ENCODE measurements at regions not wholly inside any gene's neighbourhood (a gene's known extent, or its start where the extent isn't known, plus 50 kb on each side); places are given as distances from the start of the nearest gene placed in this dataset.
A peak's percentile ranks its signal among the peaks of the same experiment; 100 is the strongest.
"Not testable (repeated sequence)": the region's sequence is repeated elsewhere in the genome, so short reads cannot be mapped to it uniquely, and the experiment has no call there.

- TF ChIP-seq CTCF (IDR thresholded peaks at IDR 0.05; ENCODE audit: unreplicated experiment in 3 of 3): no peak
- Mint-ChIP-seq H3K36me3 (ENCODE audit: low read depth) (peaks cover 12% of the 10 kb centered on the region), H3K27ac (no peak overlapping the region), H3K27me3 (ENCODE audit: low read depth) (no peaks in the 10 kb centered on the region), H3K4me3 (no peak overlapping the region), H3K4me1 (no peaks in the 10 kb centered on the region), H3K9me3 (no peaks in the 10 kb centered on the region)
These were observed 185.4 kb downstream of the IGLL1 start for GRCh38 chr22:23394525-23395326.

- Mint-ChIP-seq H3K36me3 (ENCODE audit: low read depth) (peaks cover 12% of the 10 kb centered on the region), H3K4me3 (no peak overlapping the region), H3K27ac (no peak overlapping the region), H3K9me3 (no peaks in the 10 kb centered on the region), H3K27me3 (ENCODE audit: low read depth) (no peaks in the 10 kb centered on the region), H3K4me1 (no peaks in the 10 kb centered on the region)
- no peak for TF ChIP-seq CTCF (IDR thresholded peaks at IDR 0.05; ENCODE audit: unreplicated experiment in 3 of 3)
These were observed 186.3 kb downstream of the IGLL1 start for GRCh38 chr22:23393721-23394320.

GRCh38 chr22:23393199-23393598, 186.9 kb downstream of the IGLL1 start:
- H3K27me3 Mint-ChIP-seq (ENCODE audit: low read depth); H3K27ac Mint-ChIP-seq; H3K9me3 Mint-ChIP-seq; H3K4me3 Mint-ChIP-seq; H3K4me1 Mint-ChIP-seq: not testable (repeated sequence)
- H3K36me3 Mint-ChIP-seq (ENCODE audit: low read depth): peaks cover 12% of the 10 kb centered on the region

GRCh38 chr22:23392420-23393121, 187.5 kb downstream of the IGLL1 start:
- peaks cover 12% of the 10 kb centered on the region for H3K36me3 Mint-ChIP-seq (ENCODE audit: low read depth)
- no peak for TF ChIP-seq CTCF (IDR thresholded peaks at IDR 0.05; ENCODE audit: unreplicated experiment in 3 of 3)
- H3K9me3 Mint-ChIP-seq: no peaks in the 10 kb centered on the region
- H3K4me1 Mint-ChIP-seq: no peaks in the 10 kb centered on the region
- no peak overlapping the region for H3K27ac Mint-ChIP-seq
- no peaks in the 10 kb centered on the region for H3K27me3 Mint-ChIP-seq (ENCODE audit: low read depth)
- H3K4me3 Mint-ChIP-seq: no peak overlapping the region

GRCh38 chr22:23391022-23391421, 189.1 kb downstream of the IGLL1 start:
- no peak for TF ChIP-seq CTCF (IDR thresholded peaks at IDR 0.05; ENCODE audit: unreplicated experiment in 3 of 3)

GRCh38 chr22:23389271-23390071, 190.6 kb downstream of the IGLL1 start:
- no peaks in the 10 kb centered on the region for H3K27me3 Mint-ChIP-seq (ENCODE audit: low read depth)
- no peaks in the 10 kb centered on the region for H3K4me1 Mint-ChIP-seq
- peaks cover 7% of the 10 kb centered on the region for H3K36me3 Mint-ChIP-seq (ENCODE audit: low read depth)
- TF ChIP-seq CTCF (IDR thresholded peaks at IDR 0.05; ENCODE audit: unreplicated experiment in 3 of 3): no peak
- no peak overlapping the region for H3K4me3 Mint-ChIP-seq
- H3K9me3 Mint-ChIP-seq: no peaks in the 10 kb centered on the region
- H3K27ac Mint-ChIP-seq: peak overlapping the region in 2 of 3 experiments; percentile 21 to 79

More at GRCh38 chr22:23391022-23391421, 189.1 kb downstream of the IGLL1 start:
- Mint-ChIP-seq H3K27ac (no peak overlapping the region), H3K4me1 (no peaks in the 10 kb centered on the region), H3K4me3 (no peak overlapping the region), H3K27me3 (ENCODE audit: low read depth) (no peaks in the 10 kb centered on the region), H3K36me3 (ENCODE audit: low read depth) (peaks cover 7% of the 10 kb centered on the region), H3K9me3 (no peaks in the 10 kb centered on the region)
